ENCODE measurements at regions not wholly inside any gene's neighbourhood (a gene's known extent, or its start where the extent isn't known, plus 50 kb on each side); places are given as distances from the start of the nearest gene placed in this dataset.

DNA sequence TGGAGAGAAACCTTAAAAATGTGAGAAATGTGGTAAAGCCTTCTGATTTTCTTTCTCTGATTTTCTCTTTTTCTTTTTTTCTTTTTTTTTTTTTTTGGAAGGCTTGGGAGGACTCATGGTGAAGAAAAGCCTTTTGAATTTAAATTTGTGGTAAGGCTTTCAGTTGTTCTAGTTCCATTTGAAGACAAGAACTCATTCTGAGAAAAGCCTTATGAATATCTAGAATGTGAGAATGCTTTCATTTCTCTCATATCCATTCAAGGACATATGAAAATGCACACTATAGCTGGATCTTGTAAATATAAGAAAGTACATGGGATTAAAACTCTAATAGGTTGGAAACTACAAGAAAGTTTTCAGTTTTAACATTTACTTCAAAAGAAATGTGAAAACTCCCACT, 1045.2 kb upstream of the NRXN1 start:
- Histone ChIP-seq H3K4me3 (ENCODE audit: low read depth, low read length) (no peak overlapping the region), H3K36me3 (ENCODE audit: control insufficient read depth in 2 of 2, insufficient read depth in 1 of 2, low read length in 2 of 2) (no peaks in the 10 kb centered on the region), H3K27ac (ENCODE audit: extremely low read depth, low read depth, low read length) (no peak overlapping the region), H3K4me1 (ENCODE audit: control insufficient read depth, insufficient read depth, low read length) (no peaks in the 10 kb centered on the region), H3K9me3 (ENCODE audit: control insufficient read depth, insufficient read depth, low read depth, low read length) (no peaks in the 10 kb centered on the region)
- TF ChIP-seq ZNF48 (tag by site-specific recombination; IDR thresholded peaks at IDR 0.05): no peak
- TF ChIP-seq, protein P1, sequence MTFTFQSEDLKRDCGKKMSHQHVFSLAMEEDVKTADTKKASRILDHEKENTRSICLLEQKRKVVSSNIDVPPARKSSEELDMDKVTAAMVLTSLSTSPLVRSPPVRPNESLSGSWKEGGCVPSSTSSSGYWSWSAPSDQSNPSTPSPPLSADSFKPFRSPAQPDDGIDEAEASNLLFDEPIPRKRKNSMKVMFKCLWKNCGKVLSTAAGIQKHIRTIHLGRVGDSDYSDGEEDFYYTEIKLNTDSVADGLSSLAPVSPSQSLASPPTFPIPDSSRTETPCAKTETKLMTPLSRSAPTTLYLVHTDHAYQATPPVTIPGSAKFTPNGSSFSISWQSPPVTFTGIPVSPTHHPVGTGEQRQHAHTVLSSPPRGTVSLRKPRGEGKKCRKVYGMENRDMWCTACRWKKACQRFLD (tag by site-specific recombination; IDR thresholded peaks at IDR 0.05): no peak
- TF ChIP-seq, protein P2, sequence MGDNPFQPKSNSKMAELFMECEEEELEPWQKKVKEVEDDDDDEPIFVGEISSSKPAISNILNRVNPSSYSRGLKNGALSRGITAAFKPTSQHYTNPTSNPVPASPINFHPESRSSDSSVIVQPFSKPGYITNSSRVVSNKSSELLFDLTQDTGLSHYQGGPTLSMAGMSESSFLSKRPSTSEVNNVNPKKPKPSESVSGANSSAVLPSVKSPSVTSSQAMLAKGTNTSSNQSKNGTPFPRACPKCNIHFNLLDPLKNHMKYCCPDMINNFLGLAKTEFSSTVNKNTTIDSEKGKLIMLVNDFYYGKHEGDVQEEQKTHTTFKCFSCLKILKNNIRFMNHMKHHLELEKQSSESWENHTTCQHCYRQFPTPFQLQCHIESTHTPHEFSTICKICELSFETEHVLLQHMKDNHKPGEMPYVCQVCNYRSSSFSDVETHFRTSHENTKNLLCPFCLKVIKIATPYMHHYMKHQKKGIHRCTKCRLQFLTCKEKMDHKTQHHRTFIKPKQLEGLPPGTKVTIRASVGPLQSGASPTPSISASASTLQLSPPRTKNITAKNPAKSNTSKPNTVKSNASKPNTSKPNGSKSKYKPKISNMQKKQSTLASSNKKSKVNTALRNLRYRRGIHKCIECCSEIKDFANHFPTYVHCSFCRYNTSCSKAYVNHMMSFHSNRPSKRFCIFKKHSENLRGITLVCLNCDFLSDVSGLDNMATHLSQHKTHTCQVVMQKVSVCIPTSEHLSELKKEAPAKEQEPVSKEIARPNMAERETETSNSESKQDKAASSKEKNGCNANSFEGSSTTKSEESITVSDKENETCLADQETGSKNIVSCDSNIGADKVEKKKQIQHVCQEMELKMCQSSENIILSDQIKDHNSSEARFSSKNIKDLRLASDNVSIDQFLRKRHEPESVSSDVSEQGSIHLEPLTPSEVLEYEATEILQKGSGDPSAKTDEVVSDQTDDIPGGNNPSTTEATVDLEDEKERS (tag by site-specific recombination; IDR thresholded peaks at IDR 0.05): no peak
- no peak for TF ChIP-seq ZNF121 (tag by site-specific recombination; IDR thresholded peaks at IDR 0.05)
- no peak for TF ChIP-seq ZNF585B (tag by site-specific recombination; IDR thresholded peaks at IDR 0.05)
- no peak for TF ChIP-seq ZNF560 (tag by site-specific recombination; IDR thresholded peaks at IDR 0.05; ENCODE audit: borderline replicate concordance)
- no peak for TF ChIP-seq ZFP69B (tag by site-specific recombination; IDR thresholded peaks at IDR 0.05)
- TF ChIP-seq, protein P3, sequence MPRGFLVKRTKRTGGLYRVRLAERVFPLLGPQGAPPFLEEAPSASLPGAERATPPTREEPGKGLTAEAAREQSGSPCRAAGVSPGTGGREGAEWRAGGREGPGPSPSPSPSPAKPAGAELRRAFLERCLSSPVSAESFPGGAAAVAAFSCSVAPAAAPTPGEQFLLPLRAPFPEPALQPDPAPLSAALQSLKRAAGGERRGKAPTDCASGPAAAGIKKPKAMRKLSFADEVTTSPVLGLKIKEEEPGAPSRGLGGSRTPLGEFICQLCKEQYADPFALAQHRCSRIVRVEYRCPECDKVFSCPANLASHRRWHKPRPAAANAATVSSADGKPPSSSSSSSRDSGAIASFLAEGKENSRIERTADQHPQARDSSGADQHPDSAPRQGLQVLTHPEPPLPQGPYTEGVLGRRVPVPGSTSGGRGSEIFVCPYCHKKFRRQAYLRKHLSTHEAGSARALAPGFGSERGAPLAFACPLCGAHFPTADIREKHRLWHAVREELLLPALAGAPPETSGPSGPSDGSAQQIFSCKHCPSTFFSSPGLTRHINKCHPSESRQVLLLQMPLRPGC (tag by site-specific recombination; IDR thresholded peaks at IDR 0.05): no peak
- TF ChIP-seq, protein P4, sequence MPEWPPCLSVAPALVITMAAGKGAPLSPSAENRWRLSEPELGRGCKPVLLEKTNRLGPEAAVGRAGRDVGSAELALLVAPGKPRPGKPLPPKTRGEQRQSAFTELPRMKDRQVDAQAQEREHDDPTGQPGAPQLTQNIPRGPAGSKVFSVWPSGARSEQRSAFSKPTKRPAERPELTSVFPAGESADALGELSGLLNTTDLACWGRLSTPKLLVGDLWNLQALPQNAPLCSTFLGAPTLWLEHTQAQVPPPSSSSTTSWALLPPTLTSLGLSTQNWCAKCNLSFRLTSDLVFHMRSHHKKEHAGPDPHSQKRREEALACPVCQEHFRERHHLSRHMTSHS (tag by site-specific recombination; IDR thresholded peaks at IDR 0.05): no peak
- ChIA-PET CTCF (no interaction called here), POLR2A (no interaction called here)

DNA sequence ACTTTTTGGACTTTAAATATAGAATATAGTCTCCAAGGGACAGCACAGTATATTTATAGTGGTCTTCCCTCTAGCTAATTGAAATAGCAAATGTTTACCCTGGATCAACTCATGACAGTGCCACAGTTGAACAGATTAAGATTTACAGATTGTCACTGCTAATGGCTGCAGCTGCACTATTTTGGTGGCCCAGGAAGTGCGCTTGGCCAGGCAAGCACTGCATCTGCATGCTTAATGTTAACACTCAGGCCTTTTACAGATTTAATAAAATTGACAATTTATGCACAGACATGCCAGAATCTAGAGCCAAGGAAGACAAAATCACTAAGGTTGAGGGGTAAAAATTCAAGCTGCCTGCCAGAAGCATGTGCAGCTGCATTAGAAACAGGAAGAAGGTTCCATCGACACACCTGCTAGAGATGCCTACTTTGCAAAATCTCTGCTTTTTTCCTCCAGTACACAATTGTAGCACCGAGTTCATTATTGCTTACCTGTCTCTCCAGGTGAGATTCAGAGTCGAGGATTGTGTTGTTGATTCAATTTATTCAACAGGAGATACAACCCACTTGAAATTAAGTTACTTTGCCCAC, 1042.3 kb upstream of the NRXN1 start:
- TF ChIP-seq OSR2 (tag by site-specific recombination; IDR thresholded peaks at IDR 0.05): no peak
- TF ChIP-seq, protein P5, sequence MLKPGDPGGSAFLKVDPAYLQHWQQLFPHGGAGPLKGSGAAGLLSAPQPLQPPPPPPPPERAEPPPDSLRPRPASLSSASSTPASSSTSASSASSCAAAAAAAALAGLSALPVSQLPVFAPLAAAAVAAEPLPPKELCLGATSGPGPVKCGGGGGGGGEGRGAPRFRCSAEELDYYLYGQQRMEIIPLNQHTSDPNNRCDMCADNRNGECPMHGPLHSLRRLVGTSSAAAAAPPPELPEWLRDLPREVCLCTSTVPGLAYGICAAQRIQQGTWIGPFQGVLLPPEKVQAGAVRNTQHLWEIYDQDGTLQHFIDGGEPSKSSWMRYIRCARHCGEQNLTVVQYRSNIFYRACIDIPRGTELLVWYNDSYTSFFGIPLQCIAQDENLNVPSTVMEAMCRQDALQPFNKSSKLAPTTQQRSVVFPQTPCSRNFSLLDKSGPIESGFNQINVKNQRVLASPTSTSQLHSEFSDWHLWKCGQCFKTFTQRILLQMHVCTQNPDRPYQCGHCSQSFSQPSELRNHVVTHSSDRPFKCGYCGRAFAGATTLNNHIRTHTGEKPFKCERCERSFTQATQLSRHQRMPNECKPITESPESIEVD (tag by site-specific recombination; IDR thresholded peaks at IDR 0.05): no peak
- H3K9me3 ChIP-seq (ENCODE audit: control insufficient read depth, insufficient read depth, low read depth, low read length): no peaks in the 10 kb centered on the region
- no peak overlapping the region for H3K4me3 ChIP-seq (ENCODE audit: low read depth, low read length)
- H3K27ac ChIP-seq (ENCODE audit: extremely low read depth, low read depth, low read length): no peak overlapping the region
- POLR2A ChIA-PET: no interaction called here
- no peaks in the 10 kb centered on the region for H3K36me3 ChIP-seq (ENCODE audit: control insufficient read depth in 2 of 2, insufficient read depth in 1 of 2, low read length in 2 of 2)
- no peaks in the 10 kb centered on the region for H3K4me1 ChIP-seq (ENCODE audit: control insufficient read depth, insufficient read depth, low read length)
- CTCF ChIA-PET: no interaction called here

DNA sequence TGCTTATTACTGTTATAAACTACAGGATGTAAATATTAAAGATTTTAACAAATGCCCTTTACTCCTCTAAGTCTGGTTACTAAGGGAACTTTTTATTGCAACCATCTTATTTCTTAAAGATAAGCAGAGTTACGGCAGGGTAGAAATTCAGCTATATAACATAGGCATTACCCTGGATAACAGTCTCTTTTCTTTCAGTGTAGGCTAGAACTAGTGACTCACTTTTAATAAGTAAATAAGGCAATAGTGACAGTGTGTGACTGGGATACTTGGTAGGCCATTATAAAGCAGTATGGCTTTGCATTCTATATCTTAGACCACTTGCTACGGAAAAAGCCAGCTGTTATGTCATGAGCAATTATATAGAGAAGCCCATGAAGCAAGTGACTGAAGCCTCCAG, 1041.0 kb upstream of the NRXN1 start:
- Histone ChIP-seq H3K4me3 (ENCODE audit: low read depth, low read length) (no peak overlapping the region), H3K9me3 (ENCODE audit: control insufficient read depth, insufficient read depth, low read depth, low read length) (no peaks in the 10 kb centered on the region), H3K36me3 (ENCODE audit: control insufficient read depth in 2 of 2, insufficient read depth in 1 of 2, low read length in 2 of 2) (no peaks in the 10 kb centered on the region), H3K27ac (ENCODE audit: extremely low read depth, low read depth, low read length) (no peak overlapping the region), H3K4me1 (ENCODE audit: control insufficient read depth, insufficient read depth, low read length) (no peaks in the 10 kb centered on the region)
- ChIA-PET CTCF (no interaction called here), POLR2A (no interaction called here)
- TF ChIP-seq, protein P6, sequence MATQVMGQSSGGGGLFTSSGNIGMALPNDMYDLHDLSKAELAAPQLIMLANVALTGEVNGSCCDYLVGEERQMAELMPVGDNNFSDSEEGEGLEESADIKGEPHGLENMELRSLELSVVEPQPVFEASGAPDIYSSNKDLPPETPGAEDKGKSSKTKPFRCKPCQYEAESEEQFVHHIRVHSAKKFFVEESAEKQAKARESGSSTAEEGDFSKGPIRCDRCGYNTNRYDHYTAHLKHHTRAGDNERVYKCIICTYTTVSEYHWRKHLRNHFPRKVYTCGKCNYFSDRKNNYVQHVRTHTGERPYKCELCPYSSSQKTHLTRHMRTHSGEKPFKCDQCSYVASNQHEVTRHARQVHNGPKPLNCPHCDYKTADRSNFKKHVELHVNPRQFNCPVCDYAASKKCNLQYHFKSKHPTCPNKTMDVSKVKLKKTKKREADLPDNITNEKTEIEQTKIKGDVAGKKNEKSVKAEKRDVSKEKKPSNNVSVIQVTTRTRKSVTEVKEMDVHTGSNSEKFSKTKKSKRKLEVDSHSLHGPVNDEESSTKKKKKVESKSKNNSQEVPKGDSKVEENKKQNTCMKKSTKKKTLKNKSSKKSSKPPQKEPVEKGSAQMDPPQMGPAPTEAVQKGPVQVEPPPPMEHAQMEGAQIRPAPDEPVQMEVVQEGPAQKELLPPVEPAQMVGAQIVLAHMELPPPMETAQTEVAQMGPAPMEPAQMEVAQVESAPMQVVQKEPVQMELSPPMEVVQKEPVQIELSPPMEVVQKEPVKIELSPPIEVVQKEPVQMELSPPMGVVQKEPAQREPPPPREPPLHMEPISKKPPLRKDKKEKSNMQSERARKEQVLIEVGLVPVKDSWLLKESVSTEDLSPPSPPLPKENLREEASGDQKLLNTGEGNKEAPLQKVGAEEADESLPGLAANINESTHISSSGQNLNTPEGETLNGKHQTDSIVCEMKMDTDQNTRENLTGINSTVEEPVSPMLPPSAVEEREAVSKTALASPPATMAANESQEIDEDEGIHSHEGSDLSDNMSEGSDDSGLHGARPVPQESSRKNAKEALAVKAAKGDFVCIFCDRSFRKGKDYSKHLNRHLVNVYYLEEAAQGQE (tag by site-specific recombination; IDR thresholded peaks at IDR 0.05): no peak
- TF ChIP-seq, protein P7, sequence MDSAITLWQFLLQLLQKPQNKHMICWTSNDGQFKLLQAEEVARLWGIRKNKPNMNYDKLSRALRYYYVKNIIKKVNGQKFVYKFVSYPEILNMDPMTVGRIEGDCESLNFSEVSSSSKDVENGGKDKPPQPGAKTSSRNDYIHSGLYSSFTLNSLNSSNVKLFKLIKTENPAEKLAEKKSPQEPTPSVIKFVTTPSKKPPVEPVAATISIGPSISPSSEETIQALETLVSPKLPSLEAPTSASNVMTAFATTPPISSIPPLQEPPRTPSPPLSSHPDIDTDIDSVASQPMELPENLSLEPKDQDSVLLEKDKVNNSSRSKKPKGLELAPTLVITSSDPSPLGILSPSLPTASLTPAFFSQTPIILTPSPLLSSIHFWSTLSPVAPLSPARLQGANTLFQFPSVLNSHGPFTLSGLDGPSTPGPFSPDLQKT (IDR thresholded peaks at IDR 0.05; ENCODE audit: borderline replicate concordance, low read depth, low read length): no peak
- TF ChIP-seq, protein P8, sequence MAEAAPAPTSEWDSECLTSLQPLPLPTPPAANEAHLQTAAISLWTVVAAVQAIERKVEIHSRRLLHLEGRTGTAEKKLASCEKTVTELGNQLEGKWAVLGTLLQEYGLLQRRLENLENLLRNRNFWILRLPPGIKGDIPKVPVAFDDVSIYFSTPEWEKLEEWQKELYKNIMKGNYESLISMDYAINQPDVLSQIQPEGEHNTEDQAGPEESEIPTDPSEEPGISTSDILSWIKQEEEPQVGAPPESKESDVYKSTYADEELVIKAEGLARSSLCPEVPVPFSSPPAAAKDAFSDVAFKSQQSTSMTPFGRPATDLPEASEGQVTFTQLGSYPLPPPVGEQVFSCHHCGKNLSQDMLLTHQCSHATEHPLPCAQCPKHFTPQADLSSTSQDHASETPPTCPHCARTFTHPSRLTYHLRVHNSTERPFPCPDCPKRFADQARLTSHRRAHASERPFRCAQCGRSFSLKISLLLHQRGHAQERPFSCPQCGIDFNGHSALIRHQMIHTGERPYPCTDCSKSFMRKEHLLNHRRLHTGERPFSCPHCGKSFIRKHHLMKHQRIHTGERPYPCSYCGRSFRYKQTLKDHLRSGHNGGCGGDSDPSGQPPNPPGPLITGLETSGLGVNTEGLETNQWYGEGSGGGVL (tag by site-specific recombination; IDR thresholded peaks at IDR 0.05): no peak
- TF ChIP-seq ZNF16 (tag by site-specific recombination; IDR thresholded peaks at IDR 0.05; ENCODE audit: low read depth): no peak
